Renal cortex interstitium (tissue), 11 donors: ENCODE measurements at regions not wholly inside any gene's neighbourhood (a gene's known extent, or its start where the extent isn't known, plus 50 kb on each side); places are given as distances from the start of the nearest gene placed in this dataset.

ENCODE experiments used
- DNase-seq, 11 donors: peaks; one replicate each; pipeline ENCODE4 v3.0.0-alpha.2; 2013; ENCODE audit warnings: low read depth in 9 of 11, low spot score in 4 of 11; ENCODE audit errors: extremely low read depth in 1 of 11

DNA sequence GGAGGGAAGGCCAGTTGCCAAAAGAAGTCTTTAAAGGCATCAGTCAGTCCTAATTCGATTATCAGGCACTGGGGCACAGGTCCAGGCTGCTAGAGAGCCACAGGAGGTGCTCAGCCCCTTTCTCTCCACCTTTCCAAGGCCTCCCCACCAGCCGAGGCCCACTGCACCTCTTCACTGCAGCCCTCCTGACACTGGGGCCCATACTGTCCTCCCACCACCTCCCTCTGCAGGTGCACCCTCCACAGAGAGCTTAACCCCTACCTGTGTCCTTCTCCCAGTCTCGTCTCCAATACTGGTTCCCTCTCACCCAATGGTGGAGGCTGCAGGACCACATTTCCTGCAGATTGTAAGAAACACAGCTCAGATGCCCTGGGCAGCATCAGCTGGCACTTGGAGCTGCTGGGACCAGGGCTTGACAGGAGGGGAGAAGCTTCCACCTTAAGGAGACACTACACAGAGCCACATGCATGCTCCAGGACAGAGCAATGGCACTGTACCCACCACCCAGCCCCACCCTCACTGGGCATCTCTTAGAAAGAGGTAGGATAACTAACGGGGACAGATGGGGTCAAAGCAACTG, 81.6 kb upstream of the PRR20G start:
- no peak for DNase-seq

- no peak for DNase-seq
These were observed 80.6 kb upstream of the PRR20G start for GRCh38 chr3:127368186-127369032.

- no peak for DNase-seq
These were observed 79.7 kb upstream of the PRR20G start for GRCh38 chr3:127367593-127367992.

GRCh38 chr3:127366383-127366782, 78.5 kb upstream of the PRR20G start:
- no peak for DNase-seq

DNA sequence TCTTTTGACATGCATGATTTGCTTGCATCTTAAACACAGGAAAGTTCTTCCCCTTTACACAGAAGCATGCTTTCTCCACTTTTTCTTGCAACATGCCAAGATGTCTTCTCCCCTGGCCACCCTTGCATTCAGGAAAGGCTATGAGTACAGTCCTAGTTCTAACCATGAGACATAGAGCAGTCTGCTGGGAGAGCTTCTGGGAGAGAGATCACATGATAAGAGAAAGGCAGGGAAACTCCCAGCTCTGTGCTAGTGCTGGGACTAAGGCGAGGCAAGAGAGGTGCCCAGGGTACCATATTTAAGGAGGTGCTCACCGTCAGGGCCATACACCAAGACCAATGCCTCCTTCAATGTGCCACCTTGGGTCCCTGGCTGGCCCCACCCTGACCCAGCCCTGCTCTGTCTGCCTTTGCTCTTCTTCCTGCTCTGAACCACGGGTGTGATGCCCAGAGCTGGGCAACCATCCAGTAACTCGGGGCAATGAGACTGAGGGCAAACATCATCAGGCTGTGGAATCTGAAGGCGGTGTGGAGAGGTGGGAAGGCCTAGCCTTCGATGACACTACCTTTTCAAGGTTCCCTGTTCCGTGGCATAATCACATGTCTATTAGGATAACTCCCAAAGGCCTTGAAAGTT, 77.4 kb upstream of the PRR20G start:
- no peak for DNase-seq

- no peak for DNase-seq
These were observed 76.0 kb upstream of the PRR20G start for GRCh38 chr3:127363891-127364290.

DNA sequence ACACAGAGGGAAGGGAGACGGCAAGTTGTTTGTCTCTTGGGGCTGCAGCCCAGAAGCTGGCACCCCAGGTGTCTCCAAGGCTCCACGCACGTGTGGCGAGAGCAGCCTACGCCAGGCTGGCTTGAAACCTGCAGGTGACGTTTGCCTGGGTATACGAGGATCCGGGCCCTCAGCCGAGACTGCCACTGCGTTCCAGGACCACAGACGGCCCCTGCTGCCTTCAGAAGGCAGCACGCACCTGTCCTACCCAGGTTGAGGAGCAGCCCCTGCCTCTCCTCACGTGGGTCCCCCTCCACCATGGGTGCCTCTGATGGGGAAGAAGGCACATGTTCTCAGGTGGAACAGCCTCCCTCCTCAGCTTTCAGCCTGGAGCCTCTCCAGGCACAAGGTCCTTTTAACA, 75.3 kb upstream of the PRR20G start:
- DNase-seq: no peak

- no peak for DNase-seq
These were observed 72.8 kb upstream of the PRR20G start for GRCh38 chr3:127360647-127361046.

- no peak for DNase-seq
These were observed 70.8 kb upstream of the PRR20G start for GRCh38 chr3:127358641-127359040.

GRCh38 chr3:127356381-127356780, 68.5 kb upstream of the PRR20G start:
- DNase-seq: no peak

DNA sequence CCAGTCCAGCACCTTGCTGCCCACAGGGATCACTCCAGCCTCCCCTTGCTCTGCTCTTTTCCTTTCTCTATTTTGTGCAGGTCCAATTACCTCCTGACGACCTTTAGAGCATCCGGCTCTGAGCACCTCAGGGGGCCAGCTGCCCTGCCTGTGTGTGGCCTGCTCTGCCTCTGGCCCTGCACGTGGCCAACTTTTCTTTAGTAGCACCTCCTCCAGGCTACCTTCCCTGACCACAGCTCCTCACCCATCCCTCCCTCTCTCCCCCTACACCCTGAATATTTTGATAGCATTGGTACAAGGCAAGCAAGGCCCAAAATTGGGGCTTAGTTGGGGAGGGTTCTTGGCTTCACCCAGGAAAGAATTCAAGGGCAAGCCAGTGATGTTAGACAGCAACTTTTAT, 66.9 kb upstream of the PRR20G start:
- no peak for DNase-seq

DNA sequence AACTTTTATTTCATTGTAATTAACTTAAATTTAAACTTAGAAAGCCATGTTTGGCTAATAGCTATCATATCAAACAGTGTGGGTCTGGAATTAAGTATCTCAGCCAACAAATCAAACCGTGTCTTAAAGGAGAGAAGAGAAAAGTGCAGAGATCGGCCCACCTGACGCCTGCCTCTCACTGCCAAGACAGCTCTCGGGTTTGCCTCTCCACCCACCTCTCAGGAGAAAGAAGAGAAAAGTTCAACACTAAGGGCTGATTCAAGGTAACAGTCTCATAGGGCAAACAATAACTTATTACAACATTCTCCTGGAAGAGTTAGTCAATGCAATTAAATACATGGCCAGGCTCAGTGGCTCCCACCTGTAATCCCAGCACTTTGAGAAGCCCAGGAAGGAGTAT, 64.8 kb upstream of the PRR20G start:
- DNase-seq: no peak

DNA sequence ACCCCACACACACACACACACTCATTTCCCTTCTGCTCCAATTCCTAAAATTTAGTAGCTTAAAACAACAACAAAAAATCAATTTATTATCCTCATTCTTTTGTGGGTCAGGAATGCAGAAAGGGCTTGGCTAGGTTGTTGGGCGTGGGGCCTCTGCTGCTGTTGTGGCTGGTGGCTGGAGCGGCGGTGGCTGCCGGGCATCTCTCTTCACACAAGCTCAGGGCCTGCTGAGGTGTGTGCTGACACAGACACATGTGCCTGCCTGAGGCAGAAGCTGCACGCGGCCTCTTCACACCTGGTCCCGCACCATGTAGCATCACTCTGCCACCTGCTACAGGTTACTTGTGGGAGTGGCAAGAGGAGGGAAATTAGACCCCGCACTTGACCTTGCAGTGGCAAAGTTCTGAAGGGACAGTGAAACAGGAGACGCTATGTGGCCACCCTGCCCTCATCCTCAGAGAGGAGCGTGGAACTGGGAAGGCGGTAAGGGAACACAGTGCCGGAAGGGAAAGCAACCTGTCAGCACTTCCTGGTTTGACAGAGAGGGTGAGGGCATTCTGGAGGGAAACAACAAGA, 64.0 kb upstream of the PRR20G start:
- peak in 2 of 11 donors; percentile 8 to 10 for DNase-seq

- no peak for DNase-seq
These were observed 63.5 kb upstream of the PRR20G start for GRCh38 chr3:127351321-127351720.

DNA sequence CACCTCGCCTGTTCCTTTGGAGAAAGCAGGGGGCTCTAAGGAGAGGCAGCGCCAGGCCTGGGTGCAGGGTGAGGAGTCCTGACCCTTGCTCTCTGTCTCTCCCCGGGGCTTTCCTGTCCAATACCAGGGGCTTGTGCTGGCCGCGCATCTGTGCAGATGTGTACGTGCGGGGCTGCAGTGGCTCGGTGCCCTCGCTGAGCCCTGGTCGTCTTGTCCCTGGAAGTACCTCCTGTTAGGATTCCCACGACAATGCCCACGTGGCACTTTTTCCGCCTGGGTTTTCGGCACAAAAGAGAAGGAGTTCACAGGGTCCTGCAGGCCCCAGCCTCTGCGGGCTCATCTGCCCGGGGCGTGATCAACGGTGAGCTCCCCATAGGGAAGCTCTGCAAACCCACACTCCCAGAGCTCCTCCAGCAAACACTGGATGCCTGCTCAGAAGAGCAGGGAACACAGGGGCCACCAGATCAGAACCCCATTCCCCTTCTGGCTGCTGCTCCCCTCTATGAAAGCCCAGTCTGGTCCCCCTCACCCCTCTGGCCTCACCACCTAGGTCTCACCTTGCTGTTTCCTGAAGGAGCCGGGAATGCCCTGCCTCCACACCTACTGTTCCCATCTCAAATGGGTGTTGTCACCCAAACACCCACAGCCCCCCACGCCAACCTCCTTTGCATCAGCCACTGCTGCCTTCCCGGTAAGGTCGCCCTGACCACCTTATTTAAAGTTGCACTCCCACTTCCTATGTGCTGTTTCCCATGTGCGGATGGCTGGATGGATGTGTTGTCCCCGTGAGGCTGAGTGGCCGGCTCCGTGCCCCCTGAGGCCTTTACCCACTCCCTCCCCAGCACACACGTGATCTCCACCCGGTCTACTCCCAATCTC, 62.6 kb upstream of the PRR20G start:
- no peak for DNase-seq

- DNase-seq: no peak
These were observed 61.8 kb upstream of the PRR20G start for GRCh38 chr3:127349501-127350171.

- DNase-seq: no peak
These were observed 54.9 kb upstream of the PRR20G start for GRCh38 chr3:127342735-127343134.

DNA sequence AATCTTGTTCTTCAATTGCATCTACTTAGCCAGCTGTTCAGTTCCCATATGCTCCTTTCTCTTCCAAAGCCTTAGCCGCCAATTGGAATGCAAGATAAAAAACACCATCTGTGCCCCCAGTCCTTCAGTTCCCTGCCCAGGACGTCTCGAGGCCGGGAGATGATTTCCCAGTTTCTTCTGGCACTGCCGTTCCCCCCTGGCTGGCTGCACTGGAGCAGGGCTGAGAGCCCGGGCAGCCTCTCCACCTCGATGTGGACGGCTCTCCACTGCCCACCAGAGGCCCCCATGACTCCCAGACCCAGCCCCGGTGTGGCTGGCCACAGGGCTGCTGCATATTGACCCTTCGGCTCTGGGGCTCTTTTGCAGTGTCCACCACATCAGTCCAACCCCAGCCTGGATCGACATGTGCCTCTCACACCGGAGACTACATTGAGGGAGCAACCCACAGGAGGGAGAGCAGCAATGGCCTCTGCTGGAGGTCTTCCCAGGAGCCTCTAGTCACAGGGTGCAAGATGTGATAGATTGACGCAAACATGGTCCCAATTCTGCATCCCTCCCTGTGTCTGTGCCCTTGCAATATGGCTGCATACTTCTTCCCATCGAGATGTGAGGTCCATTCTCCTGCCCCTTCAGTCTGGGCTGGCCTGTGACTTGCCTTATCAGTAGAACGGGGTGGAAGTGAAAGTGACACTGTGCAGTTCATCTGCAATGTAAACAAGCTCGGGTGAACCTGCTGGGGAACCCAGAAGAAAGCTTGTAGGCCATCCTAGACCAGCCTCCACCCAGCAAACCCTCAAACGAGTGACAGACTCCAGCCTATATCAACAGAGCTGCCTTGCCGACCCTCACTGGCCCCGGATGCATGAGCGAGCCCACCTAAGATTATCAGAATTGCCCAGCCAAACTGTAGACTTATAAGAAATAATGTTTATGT, 52.3 kb upstream of the PRR20G start:
- DNase-seq: no peak
